Stomach (tissue), 8 donors: ENCODE measurements at regions not wholly inside any gene's neighbourhood (a gene's known extent, or its start where the extent isn't known, plus 50 kb on each side); places are given as distances from the start of the nearest gene placed in this dataset.

Experiments used
- DNase-seq, 2 donors: peaks; one replicate each; pipeline versions ENCODE4 v3.0.0 to v3.0.0-alpha.2; 2013 to 2019
- H3K27ac ChIP-seq, 5 donors: fragments of 200-600 bp in 4 of 5; sonication (generic) in 4 of 5; one replicate each; pipeline ENCODE4 v1.5.1; 2013 to 2019; ENCODE audit warnings: mild to moderate bottlenecking in 1 of 5, moderate library complexity in 1 of 5
- H3K27me3 ChIP-seq, 3 donors: fragments of 200-600 bp; sonication (generic); one replicate each; pipeline ENCODE4 v1.5.1; 2017 to 2019; ENCODE audit warnings: mixed run types in 1 of 3
- H3K36me3 ChIP-seq, 4 donors: fragments of 200-600 bp; sonication (generic); 1 replicate in 3 of 4; 2 replicates in 1 of 4; pipeline ENCODE4 v1.5.1; 2016 to 2019
- H3K4me1 ChIP-seq, 4 donors: fragments of 200-600 bp; sonication (generic); one replicate each; pipeline ENCODE4 v1.5.1; 2016 to 2019
- H3K4me3 ChIP-seq, 4 donors: fragments of 200-600 bp; sonication (generic) in 3 of 4; one replicate each; pipeline ENCODE4 v1.5.1; 2016 to 2019; ENCODE audit warnings: mild to moderate bottlenecking in 1 of 4
- H3K9me3 ChIP-seq, 4 donors: fragments of 200-600 bp; sonication (generic); one replicate each; pipeline ENCODE4 v1.5.1; 2016 to 2019
- EP300 ChIP-seq: sonication (generic); formaldehyde crosslinking; IDR thresholded peaks from one replicate; pipeline ENCODE4 v1.6.1; 2017; ENCODE audit warnings: antibody characterized with exemption
- POLR2A ChIP-seq, 4 donors: fragments of 450-650 bp; IDR thresholded peaks; one replicate each; pipeline ENCODE4 v1.6.1; 2016; ENCODE audit warnings: antibody characterized with exemption in 4 of 4, control low read depth in 2 of 4, mild to moderate bottlenecking in 1 of 4, moderate library complexity in 1 of 4
- POLR2AphosphoS5 ChIP-seq, 3 donors: sonication (generic); formaldehyde crosslinking; IDR thresholded peaks; one replicate each; pipeline ENCODE4 v1.6.1; 2016; ENCODE audit warnings: antibody characterized with exemption in 3 of 3
- WGBS, 5 donors: extraction: QIAGEN DNeasy Blood & Tissue Kit in 3 of 5; methylation state at CpG; one replicate each; pipeline versions ENCODE4 v1.1.5 to v1.1.7; 2013 to 2018; 5-methylcytosine and 5-hydroxymethylcytosine counted together
- intact Hi-C: fragments of 100-400 bp; cut with DNase I; formaldehyde crosslinking; loops from one replicate; pipeline ENCODE4 v1.15.1; 2023; ENCODE audit warnings: low total_unique reads
- TF ChIP-seq, protein P1 (sequence below), 7 experiments: fragments of 450-650 bp in 4 of 7; fragments of 200-600 bp in 3 of 7; sonication (generic) in 3 of 7; IDR thresholded peaks; one replicate each; pipeline ENCODE4 v1.5.1; 2016 to 2019; ENCODE audit warnings: antibody characterized with exemption in 7 of 7, control low read depth in 2 of 7, mild to moderate bottlenecking in 1 of 7
- donor health status: healthy with polysubstance abuse.
- donor health status: Bipolar disorder and iron deficiency.
- donor health status: healthy.

DNA sequence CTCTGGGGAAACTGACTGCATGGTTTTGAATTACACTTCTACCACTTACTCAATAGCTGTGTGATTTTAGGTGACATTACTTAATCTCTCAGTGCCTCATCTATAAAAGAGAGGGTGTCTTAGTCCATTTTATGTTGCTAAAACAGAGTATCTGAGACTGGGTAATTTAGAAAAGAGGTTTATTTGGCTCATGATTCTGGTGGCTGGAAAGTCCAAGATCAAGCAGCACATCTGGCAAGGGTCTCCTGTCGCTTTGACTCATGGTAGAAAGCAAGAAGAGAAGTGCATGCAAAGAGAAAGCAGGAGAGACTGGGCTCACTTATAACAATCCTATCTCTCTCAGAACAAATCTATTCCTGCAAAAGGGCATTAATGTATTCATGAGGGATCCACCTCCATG, 132.4 kb upstream of the IRX5 start:
- H3K4me1 ChIP-seq = peaks cover 0 to 5% (median 0%) of the 10 kb centered on the region in 4 donors
- TF ChIP-seq POLR2AphosphoS5 (IDR thresholded peaks at IDR 0.05) (no peak), EP300 (no peak), POLR2A (IDR thresholded peaks at IDR 0.05) (no peak)
- TF ChIP-seq, protein P1, sequence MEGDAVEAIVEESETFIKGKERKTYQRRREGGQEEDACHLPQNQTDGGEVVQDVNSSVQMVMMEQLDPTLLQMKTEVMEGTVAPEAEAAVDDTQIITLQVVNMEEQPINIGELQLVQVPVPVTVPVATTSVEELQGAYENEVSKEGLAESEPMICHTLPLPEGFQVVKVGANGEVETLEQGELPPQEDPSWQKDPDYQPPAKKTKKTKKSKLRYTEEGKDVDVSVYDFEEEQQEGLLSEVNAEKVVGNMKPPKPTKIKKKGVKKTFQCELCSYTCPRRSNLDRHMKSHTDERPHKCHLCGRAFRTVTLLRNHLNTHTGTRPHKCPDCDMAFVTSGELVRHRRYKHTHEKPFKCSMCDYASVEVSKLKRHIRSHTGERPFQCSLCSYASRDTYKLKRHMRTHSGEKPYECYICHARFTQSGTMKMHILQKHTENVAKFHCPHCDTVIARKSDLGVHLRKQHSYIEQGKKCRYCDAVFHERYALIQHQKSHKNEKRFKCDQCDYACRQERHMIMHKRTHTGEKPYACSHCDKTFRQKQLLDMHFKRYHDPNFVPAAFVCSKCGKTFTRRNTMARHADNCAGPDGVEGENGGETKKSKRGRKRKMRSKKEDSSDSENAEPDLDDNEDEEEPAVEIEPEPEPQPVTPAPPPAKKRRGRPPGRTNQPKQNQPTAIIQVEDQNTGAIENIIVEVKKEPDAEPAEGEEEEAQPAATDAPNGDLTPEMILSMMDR (IDR thresholded peaks at IDR 0.05) = no peak
- no peak overlapping the region for H3K27ac ChIP-seq
- intact Hi-C loops = no loop called here
- no peak for DNase-seq
- peaks cover 0 to 2% (median 0%) of the 10 kb centered on the region in 4 donors for H3K9me3 ChIP-seq
- H3K27me3 ChIP-seq = no peaks in the 10 kb centered on the region
- H3K4me3 ChIP-seq = no peak overlapping the region
- H3K36me3 ChIP-seq = no peaks in the 10 kb centered on the region
- WGBS, 5 donors = 90 to 100% (median 96%) methylated on average over 1 of the region's 1 CpG

DNA sequence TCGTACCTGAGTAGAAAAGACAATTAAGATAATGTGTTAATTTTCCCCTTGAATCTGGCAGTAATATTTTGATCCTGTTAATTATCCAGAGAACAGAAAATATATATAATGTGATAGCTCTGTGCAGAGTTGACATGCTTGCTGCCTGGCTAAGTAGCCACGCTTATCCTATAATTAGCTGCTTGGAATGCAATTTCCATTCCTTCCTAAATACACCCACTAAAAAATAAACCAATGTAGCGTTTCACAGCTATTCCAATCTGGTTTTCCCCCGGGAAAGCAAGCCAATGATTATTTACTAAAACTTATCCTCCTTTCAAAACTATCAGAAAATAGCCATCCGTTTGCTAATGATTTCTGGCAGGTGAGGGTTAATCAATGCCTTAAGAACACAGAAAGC, 134.5 kb upstream of the IRX5 start:
- intact Hi-C loops = no loop called here
- TF ChIP-seq, protein P1 (IDR thresholded peaks at IDR 0.05) = no peak
- TF ChIP-seq EP300 = no peak
- TF ChIP-seq POLR2A (IDR thresholded peaks at IDR 0.05) = no peak
- no peak for TF ChIP-seq POLR2AphosphoS5 (IDR thresholded peaks at IDR 0.05)
- Histone ChIP-seq H3K4me3 (no peak overlapping the region), H3K27me3 (no peaks in the 10 kb centered on the region), H3K4me1 (peaks cover 0 to 5% (median 0%) of the 10 kb centered on the region in 4 donors), H3K9me3 (peaks cover 0 to 2% (median 0%) of the 10 kb centered on the region in 4 donors), H3K36me3 (no peaks in the 10 kb centered on the region), H3K27ac (no peak overlapping the region)
- no peak for DNase-seq
- 45 to 61% (median 55%) methylated on average over 5 of the region's 5 CpGs for WGBS, 5 donors

DNA sequence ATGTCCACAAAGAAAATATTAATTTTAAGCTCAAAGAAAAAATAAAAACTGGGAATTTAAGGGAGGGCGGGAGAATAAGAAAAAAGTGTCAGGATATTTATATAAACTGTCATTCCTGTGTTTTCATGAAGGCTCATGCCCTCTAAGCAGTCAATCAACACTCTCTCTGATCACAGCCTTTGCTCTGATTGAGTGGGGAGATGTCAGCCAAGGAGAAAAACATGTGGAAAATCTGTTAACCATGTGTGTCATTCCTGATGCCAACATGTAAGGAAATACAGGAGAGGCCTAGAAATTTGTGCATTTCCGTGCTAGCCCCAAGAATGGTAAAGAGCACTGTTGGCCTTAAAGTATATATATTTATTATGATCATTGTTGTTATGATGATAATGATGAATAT, 137.9 kb upstream of the IRX5 start:
- H3K4me3 ChIP-seq = no peak overlapping the region
- H3K36me3 ChIP-seq = no peaks in the 10 kb centered on the region
- no peak for TF ChIP-seq POLR2A (IDR thresholded peaks at IDR 0.05)
- TF ChIP-seq POLR2AphosphoS5 (IDR thresholded peaks at IDR 0.05) = no peak
- TF ChIP-seq, protein P1 (IDR thresholded peaks at IDR 0.05) = no peak
- no peak for TF ChIP-seq EP300
- peaks cover 0 to 5% (median 0%) of the 10 kb centered on the region in 4 donors for H3K4me1 ChIP-seq
- H3K27ac ChIP-seq = no peak overlapping the region
- intact Hi-C loops = no loop called here
- no peaks in the 10 kb centered on the region for H3K27me3 ChIP-seq
- 76 to 93% (median 82%) methylated on average over 2 of the region's 2 CpGs for WGBS, 5 donors
- no peaks in the 10 kb centered on the region for H3K9me3 ChIP-seq
- DNase-seq = no peak

DNA sequence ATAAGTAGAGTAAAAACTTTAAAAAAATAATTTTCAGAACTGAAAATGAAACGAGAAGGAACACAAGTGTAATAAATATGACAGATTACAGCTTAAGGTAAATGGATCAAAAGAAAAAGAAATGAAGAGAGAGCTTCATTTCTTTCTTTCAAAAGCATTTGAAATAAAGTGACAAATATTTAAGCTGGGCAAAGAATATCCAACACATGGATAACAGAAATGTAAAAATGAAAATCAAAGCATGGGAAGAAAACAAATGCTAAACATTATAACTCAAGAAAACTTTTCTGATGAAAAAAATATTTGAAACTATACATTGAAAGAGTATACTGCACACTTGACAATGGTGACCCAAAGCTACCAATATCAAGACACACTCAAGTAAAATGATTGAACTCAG, 143.6 kb upstream of the IRX5 start:
- DNase-seq = no peak
- H3K27ac ChIP-seq = no peak overlapping the region
- no peaks in the 10 kb centered on the region for H3K4me1 ChIP-seq
- H3K27me3 ChIP-seq = no peaks in the 10 kb centered on the region
- 61 to 86% (median 76%) methylated on average over 1 of the region's 1 CpG for WGBS, 5 donors
- no peak overlapping the region for H3K4me3 ChIP-seq
- H3K36me3 ChIP-seq = no peaks in the 10 kb centered on the region
- intact Hi-C loops = no loop called here
- no peak for TF ChIP-seq POLR2A (IDR thresholded peaks at IDR 0.05)
- no peak for TF ChIP-seq EP300
- TF ChIP-seq, protein P1 (IDR thresholded peaks at IDR 0.05) = no peak
- no peak for TF ChIP-seq POLR2AphosphoS5 (IDR thresholded peaks at IDR 0.05)
- peaks cover 0 to 12% (median 6%) of the 10 kb centered on the region in 4 donors for H3K9me3 ChIP-seq
